Subcutaneous abdominal adipose tissue (tissue), 5 donors: ENCODE measurements at regions not wholly inside any gene's neighbourhood (a gene's known extent, or its start where the extent isn't known, plus 50 kb on each side); places are given as distances from the start of the nearest gene placed in this dataset.

Experiments used
- H3K27ac ChIP-seq: one replicate; pipeline ENCODE4 v1.7.0; 2013; ENCODE audit warnings: low read depth, mild to moderate bottlenecking, inconsistent platforms, low read length, moderate library complexity
- H3K27me3 ChIP-seq, 5 donors: one replicate each; pipeline ENCODE4 v1.7.0; 2013; ENCODE audit warnings: low read length in 5 of 5, inconsistent platforms in 1 of 5; ENCODE audit not compliant: control insufficient read depth in 5 of 5, insufficient read depth in 4 of 5
- H3K36me3 ChIP-seq, 5 donors: one replicate each; pipeline ENCODE4 v1.7.0; 2013; ENCODE audit warnings: low read length in 5 of 5; ENCODE audit not compliant: control insufficient read depth in 5 of 5, insufficient read depth in 5 of 5
- H3K4me1 ChIP-seq, 5 donors: one replicate each; pipeline ENCODE4 v1.7.0; 2013; ENCODE audit warnings: low read length in 5 of 5, mild to moderate bottlenecking in 3 of 5, moderate library complexity in 1 of 5; ENCODE audit not compliant: control insufficient read depth in 5 of 5, insufficient read depth in 5 of 5
- H3K4me3 ChIP-seq, 5 donors: one replicate each; pipeline ENCODE4 v1.7.0; 2013; ENCODE audit warnings: low read length in 5 of 5, low read depth in 1 of 5
- H3K9ac ChIP-seq, 5 donors: one replicate each; pipeline ENCODE4 v1.7.0; 2013; ENCODE audit warnings: low read length in 5 of 5, mild to moderate bottlenecking in 4 of 5, moderate library complexity in 3 of 5
- H3K9me3 ChIP-seq, 5 donors: one replicate each; pipeline ENCODE4 v1.7.0; 2013; ENCODE audit warnings: low read length in 5 of 5; ENCODE audit not compliant: control insufficient read depth in 5 of 5
- donor health status: healthy.
- donor health status: healthy.
- donor health status: healthy.
- donor health status: healthy.
- donor health status: healthy.

GRCh38 chr11:24386546-24387397 lies 110.1 kb upstream of the LUZP2 start:
- Histone ChIP-seq H3K9me3 (no peaks in the 10 kb centered on the region), H3K36me3 (no peaks in the 10 kb centered on the region), H3K9ac (no peak overlapping the region)

GRCh38 chr11:24389575-24389974 lies 107.3 kb upstream of the LUZP2 start:
- no peaks in the 10 kb centered on the region for H3K36me3 ChIP-seq
- no peaks in the 10 kb centered on the region for H3K9me3 ChIP-seq
- no peak overlapping the region for H3K27ac ChIP-seq
- H3K9ac ChIP-seq, result no peak overlapping the region
- H3K27me3 ChIP-seq, result no peaks in the 10 kb centered on the region
- no peaks in the 10 kb centered on the region for H3K4me1 ChIP-seq
- no peak overlapping the region for H3K4me3 ChIP-seq

More at GRCh38 chr11:24386546-24387397, 110.1 kb upstream of the LUZP2 start:
- H3K27ac ChIP-seq, result no peak overlapping the region
- H3K4me1 ChIP-seq, result no peaks in the 10 kb centered on the region
- H3K4me3 ChIP-seq, result no peak overlapping the region
- H3K27me3 ChIP-seq, result no peaks in the 10 kb centered on the region

GRCh38 chr11:24390016-24390415 lies 106.8 kb upstream of the LUZP2 start:
- H3K27me3 ChIP-seq, result no peaks in the 10 kb centered on the region
- peaks cover 0 to 3% (median 0%) of the 10 kb centered on the region in 5 donors for H3K9me3 ChIP-seq
- H3K27ac ChIP-seq, result no peak overlapping the region
- no peak overlapping the region for H3K9ac ChIP-seq
- H3K4me3 ChIP-seq, result no peak overlapping the region
- no peaks in the 10 kb centered on the region for H3K36me3 ChIP-seq
- no peaks in the 10 kb centered on the region for H3K4me1 ChIP-seq

- Histone ChIP-seq H3K4me1 (no peaks in the 10 kb centered on the region), H3K27ac (no peak overlapping the region), H3K9me3 (peaks cover 0 to 3% (median 0%) of the 10 kb centered on the region in 5 donors), H3K9ac (no peak overlapping the region), H3K27me3 (no peaks in the 10 kb centered on the region), H3K36me3 (no peaks in the 10 kb centered on the region), H3K4me3 (no peak overlapping the region)
Measured at GRCh38 chr11:24390762-24391161, 106.1 kb upstream of the LUZP2 start.

GRCh38 chr11:24391167-24391566 lies 105.7 kb upstream of the LUZP2 start:
- H3K36me3 ChIP-seq, result no peaks in the 10 kb centered on the region
- H3K4me1 ChIP-seq, result no peaks in the 10 kb centered on the region
- H3K27ac ChIP-seq, result no peak overlapping the region
- no peaks in the 10 kb centered on the region for H3K27me3 ChIP-seq
- no peak overlapping the region for H3K4me3 ChIP-seq
- no peak overlapping the region for H3K9ac ChIP-seq
- peaks cover 0 to 3% (median 0%) of the 10 kb centered on the region in 5 donors for H3K9me3 ChIP-seq

- no peak overlapping the region for H3K9ac ChIP-seq
- no peak overlapping the region for H3K4me3 ChIP-seq
- no peaks in the 10 kb centered on the region for H3K27me3 ChIP-seq
- H3K4me1 ChIP-seq, result no peaks in the 10 kb centered on the region
- no peak overlapping the region for H3K27ac ChIP-seq
- no peaks in the 10 kb centered on the region for H3K9me3 ChIP-seq
- no peaks in the 10 kb centered on the region for H3K36me3 ChIP-seq
Measured at GRCh38 chr11:24400059-24400665, 96.7 kb upstream of the LUZP2 start.

- H3K4me1 ChIP-seq, result no peaks in the 10 kb centered on the region
- H3K9me3 ChIP-seq, result no peaks in the 10 kb centered on the region
- no peaks in the 10 kb centered on the region for H3K36me3 ChIP-seq
- H3K4me3 ChIP-seq, result no peak overlapping the region
- no peak overlapping the region for H3K27ac ChIP-seq
- H3K27me3 ChIP-seq, result no peaks in the 10 kb centered on the region
- no peak overlapping the region for H3K9ac ChIP-seq
Measured at GRCh38 chr11:24406389-24406788, 90.5 kb upstream of the LUZP2 start.

- no peaks in the 10 kb centered on the region for H3K9me3 ChIP-seq
- H3K9ac ChIP-seq, result no peak overlapping the region
- H3K4me3 ChIP-seq, result no peak overlapping the region
- no peak overlapping the region for H3K27ac ChIP-seq
- no peaks in the 10 kb centered on the region for H3K27me3 ChIP-seq
- H3K4me1 ChIP-seq, result no peaks in the 10 kb centered on the region
- H3K36me3 ChIP-seq, result no peaks in the 10 kb centered on the region
Measured at GRCh38 chr11:24406980-24407379, 89.9 kb upstream of the LUZP2 start.

- no peak overlapping the region for H3K4me3 ChIP-seq
- no peak overlapping the region for H3K27ac ChIP-seq
- no peaks in the 10 kb centered on the region for H3K4me1 ChIP-seq
- no peak overlapping the region for H3K9ac ChIP-seq
- no peaks in the 10 kb centered on the region for H3K27me3 ChIP-seq
- no peaks in the 10 kb centered on the region for H3K9me3 ChIP-seq
- no peaks in the 10 kb centered on the region for H3K36me3 ChIP-seq
Measured at GRCh38 chr11:24407733-24408132, 89.1 kb upstream of the LUZP2 start.

- Histone ChIP-seq H3K27ac (no peak overlapping the region), H3K9me3 (no peaks in the 10 kb centered on the region), H3K27me3 (no peaks in the 10 kb centered on the region), H3K9ac (no peak overlapping the region), H3K36me3 (no peaks in the 10 kb centered on the region), H3K4me3 (no peak overlapping the region), H3K4me1 (no peaks in the 10 kb centered on the region)
Measured at GRCh38 chr11:24408202-24408601, 88.7 kb upstream of the LUZP2 start.
